ENCODE measurements at regions not wholly inside any gene's neighbourhood (a gene's known extent, or its start where the extent isn't known, plus 50 kb on each side); places are given as distances from the start of the nearest gene placed in this dataset.
"Not testable (repeated sequence)": the region's sequence is repeated elsewhere in the genome, so short reads cannot be mapped to it uniquely, and the experiment has no call there.

DNA sequence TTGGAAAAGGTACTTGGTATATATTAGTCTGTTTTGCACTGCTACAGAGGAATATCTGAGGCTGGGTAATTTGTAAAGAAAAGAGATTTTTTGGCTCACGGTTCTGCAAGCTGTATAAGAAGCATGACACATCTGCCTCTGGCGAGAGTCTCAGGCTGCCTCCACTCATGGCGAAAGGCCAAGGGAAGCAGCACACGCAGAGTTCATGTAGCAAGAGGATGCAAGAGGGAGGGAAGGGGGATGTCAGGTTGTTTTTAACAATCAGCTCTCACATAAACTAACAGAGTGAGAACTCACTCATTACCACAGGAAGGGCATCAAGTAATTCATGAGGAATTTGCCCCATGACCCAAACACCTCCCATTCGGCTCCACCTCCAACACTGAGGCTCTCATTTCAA, 484.8 kb upstream of the DPP6 start:
- FAIRE-seq (no peak), DNase-seq (ENCODE audit: insufficient read length, low spot score) (no peak)

DNA sequence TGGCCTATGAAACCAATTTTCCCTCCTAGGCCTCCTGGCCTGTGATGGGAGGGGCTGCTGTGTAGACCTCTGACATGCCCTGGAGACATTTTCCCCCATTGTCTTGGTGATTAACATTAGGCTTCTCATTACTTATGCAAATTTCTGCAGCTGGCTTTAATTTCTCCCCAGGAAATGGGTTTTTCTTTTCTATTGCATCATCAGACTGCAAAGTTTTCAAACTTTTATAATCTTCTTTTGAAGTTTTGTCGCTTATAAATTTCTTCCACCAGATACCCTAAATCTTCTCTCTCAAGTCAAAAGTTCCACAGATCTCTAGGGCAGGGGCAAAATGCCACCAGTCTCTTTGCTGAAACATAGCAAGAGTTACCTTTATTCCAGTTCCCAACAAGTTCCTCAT, 482.7 kb upstream of the DPP6 start:
- not testable (repeated sequence) for DNase-seq (ENCODE audit: insufficient read length, low spot score); FAIRE-seq

DNA sequence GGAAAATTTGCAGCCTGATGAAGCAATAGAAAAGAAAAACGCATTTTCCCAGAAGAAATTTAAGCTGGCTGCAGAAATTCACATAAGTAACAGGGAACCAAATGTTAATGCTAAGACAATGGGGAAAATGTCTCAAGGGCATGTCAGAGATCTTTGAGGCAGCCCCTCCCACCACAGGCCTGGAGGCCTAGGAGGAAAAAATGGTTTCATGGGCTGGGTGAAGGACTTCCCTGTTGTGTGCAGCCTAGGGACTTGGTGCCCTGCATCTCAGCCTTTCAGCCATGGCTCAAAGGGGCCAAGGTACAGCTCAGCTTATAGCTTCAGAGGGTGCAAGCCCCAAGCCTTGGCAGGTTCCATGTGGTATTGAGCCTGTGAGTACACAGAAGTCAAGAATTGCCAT, 476.1 kb upstream of the DPP6 start:
- no peak for DNase-seq (ENCODE audit: insufficient read length, low spot score)

DNA sequence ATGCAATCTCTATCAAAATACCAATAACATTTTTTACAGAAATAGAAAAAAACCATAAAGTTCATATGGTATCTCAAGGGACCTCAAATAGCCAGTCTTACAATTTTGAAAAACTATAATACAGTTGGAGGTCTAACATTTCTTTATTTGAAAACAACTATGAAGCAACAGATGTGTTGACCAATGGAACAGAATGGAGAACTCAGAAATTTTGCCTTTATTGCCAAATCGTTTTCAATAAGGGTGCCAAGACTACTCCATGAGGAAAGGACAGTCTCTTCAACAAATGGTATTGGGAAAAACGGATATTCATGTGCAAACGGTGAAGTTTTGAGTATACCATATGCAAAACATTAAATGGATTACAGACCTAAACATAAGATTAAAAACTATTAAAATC, 470.8 kb upstream of the DPP6 start:
- DNase-seq (ENCODE audit: insufficient read length, low spot score) (no peak), FAIRE-seq (no peak)

More for the DNA sequence above, 476.1 kb upstream of the DPP6 start:
- FAIRE-seq = no peak

DNA sequence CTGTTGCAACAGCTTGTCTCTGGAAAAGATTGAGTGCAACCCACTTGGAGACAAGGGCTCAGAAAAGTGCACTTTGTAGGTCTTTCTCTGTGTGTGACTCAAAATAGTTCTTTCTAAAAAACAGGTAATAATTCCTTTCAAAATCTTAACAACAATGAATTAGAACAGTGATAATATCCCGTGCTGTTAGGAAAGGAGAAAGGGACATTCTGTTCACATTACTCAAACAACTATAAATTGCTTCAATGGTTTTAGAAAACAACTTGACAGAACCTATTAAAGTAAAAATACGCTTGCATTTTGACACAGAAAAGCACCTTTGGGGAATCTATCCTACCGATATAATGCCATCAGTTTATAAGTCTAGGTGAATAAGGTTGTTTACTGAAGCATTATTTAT, 468.1 kb upstream of the DPP6 start:
- DNase-seq (ENCODE audit: insufficient read length, low spot score) = no peak
- FAIRE-seq = no peak

DNA sequence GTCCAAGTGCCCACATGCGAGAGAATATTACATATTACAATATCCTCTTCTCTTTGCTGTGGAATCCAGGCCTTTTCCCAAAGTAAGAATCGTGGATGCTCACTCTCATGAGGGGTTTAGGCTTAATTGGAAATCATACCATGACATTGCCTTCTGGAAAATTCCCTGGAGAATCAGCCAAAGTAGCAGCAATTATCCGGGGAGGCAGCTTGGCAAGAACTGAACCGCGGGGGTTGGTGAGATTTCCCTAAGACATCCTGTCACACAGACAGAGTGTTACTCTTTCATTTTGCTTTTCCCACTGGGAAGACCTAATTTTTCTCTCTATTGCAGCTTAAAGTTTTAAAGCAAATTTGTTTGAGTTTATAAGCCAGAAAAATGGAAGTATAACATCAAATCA, 463.6 kb upstream of the DPP6 start:
- no peak for FAIRE-seq

DNA sequence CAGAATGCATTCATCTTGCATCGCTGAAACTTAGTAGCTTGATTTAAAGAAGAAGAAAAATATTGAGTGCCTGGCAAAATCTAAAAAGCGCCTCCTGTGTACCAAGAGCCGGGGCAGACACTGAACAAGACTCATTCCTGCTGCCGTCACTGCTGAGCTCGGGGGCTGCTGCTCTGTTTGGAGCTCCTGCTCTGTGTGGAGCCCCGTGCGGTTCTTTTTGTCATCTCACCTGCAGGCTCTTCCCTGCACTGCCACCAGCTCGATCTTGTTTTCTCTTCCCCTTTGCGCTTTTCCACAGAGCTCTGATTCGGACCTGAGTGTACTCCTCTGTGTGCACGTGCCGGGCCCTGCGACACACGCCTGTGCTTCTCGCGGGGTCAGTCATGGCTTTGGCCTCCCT, 462.1 kb upstream of the DPP6 start:
- DNase-seq (ENCODE audit: insufficient read length, low spot score) (no peak), FAIRE-seq (no peak)

More for the DNA sequence above, 463.6 kb upstream of the DPP6 start:
- DNase-seq (ENCODE audit: insufficient read length, low spot score) = no peak

DNA sequence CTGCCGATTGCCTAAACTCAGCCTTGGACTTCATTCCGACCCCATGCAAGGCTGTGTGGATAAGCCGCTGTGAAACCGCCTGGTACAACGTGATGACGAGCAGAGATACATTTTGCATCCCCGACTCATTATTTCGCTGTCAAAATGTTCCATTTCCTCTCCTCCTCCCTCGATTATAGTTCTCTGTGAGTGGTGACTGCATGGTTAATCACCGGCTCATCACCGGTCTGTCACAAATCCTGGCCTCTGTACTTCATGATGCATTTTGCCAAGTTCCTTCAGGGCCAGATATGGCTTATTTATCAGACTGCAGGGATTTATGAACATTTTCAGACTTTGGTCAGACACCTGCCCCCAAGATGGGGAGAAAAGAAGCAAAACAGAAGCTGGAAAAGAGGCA, 461.6 kb upstream of the DPP6 start:
- no peak for DNase-seq (ENCODE audit: insufficient read length, low spot score)
- no peak for FAIRE-seq

DNA sequence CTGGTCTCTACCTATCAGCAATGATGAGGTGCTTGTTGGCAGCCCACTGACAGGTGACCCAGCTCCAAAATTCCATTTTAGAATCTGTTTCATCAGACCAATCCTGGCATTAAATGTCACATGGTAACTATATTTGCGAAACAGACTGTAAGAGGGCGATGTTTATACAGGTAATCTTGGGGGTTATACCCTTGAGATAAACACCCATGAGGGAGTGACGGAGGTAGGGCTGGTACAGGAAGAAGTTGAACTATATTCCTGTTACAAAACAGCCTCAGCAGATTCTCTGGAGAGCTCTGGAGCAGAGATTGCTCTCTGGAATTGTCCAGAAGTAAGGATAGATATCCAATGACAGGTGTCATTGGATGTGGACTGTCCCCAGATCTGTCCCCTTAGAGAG, 444.8 kb upstream of the DPP6 start:
- FAIRE-seq = no peak
- DNase-seq (ENCODE audit: insufficient read length, low spot score) = no peak

DNA sequence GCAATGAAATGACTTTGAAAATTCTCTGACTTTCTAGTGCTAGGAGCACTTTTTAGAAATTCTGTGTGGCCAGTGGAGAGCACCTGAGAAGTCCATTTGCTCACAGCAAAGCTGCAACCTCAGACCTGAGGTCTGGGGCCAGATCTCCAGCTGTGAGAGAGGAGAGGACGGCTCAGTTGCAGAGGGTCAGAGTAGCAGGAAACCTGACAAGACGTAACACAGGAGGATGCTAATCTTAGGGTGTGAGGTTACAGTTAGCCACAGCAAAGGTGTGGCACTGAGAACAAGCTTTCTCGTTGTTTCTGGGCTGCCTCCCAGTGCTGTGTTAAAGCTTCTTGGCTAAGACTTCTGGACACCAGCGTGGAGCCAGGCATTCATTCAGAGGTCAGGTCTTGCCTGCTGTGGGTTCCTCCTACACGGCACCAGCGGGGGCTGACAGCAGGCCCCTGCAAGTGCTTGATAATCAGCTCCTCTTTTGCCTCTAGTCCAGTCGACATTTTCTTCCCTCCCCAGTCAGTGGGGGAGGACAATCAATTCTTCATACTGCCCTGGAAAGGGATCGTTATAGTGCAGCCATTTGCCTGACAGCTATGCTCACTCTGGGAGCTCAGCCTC, 435.4 kb upstream of the DPP6 start:
- FAIRE-seq = no peak
- no peak for DNase-seq (ENCODE audit: insufficient read length, low spot score)

DNA sequence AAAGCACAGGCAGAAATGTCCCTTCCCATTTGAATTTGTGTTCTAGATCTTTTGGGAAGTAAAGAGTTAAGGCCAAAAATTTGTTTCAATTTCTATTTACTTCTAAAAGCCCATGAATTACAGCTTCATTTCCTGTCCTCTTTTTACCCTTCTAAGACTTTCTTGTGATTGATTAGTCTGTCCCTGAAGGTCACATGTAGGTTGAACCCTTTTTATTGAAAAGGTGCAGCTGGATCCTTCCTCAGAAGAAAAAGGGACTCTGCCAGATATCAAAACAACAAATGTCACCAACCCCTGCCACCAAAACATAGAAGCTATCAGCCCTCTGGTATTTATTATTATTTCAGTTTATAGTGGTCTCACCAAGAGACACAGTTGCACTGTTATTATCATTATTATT, 424.9 kb upstream of the DPP6 start:
- DNase-seq (ENCODE audit: insufficient read length, low spot score) (no peak), FAIRE-seq (no peak)

DNA sequence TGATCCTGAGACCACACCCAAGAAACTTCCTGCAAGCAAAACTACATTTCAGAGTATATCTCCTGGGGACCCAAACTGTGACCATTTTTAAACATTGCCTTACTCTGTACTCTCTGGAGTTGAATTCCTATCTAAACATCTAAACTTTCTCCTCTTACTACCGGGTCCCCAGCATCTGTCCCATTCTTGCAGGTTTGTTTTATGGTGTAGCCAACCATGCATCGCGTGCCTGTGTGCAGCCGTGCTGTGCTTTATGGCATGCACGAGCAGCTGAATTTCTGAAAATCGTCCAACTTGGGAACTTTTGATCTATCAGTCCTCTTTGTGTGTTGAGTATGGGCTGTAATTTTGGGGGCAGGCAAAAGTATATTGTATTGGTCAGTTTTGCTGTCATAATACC, 423.8 kb upstream of the DPP6 start:
- FAIRE-seq (no peak), DNase-seq (ENCODE audit: insufficient read length, low spot score) (no peak)

DNA sequence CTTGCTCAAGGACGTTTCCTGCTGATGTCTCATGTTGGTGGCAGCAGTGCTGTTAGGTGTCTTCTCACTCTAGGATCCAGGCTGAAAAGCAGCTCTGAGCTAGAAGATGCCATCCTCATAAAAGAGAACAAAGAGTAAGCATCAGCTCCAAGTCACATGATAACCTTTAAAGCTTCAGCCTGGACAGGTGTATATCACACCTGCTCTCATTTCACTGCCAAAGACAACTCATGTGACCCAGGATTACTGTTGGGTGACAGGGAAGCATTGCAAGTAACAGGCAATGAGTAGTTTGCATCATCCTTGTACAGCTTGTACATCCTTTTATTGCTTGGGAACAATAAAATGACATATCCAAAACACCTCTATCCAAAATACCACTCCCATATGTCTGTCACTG, 423.4 kb upstream of the DPP6 start:
- FAIRE-seq = no peak
- DNase-seq (ENCODE audit: insufficient read length, low spot score) = no peak

DNA sequence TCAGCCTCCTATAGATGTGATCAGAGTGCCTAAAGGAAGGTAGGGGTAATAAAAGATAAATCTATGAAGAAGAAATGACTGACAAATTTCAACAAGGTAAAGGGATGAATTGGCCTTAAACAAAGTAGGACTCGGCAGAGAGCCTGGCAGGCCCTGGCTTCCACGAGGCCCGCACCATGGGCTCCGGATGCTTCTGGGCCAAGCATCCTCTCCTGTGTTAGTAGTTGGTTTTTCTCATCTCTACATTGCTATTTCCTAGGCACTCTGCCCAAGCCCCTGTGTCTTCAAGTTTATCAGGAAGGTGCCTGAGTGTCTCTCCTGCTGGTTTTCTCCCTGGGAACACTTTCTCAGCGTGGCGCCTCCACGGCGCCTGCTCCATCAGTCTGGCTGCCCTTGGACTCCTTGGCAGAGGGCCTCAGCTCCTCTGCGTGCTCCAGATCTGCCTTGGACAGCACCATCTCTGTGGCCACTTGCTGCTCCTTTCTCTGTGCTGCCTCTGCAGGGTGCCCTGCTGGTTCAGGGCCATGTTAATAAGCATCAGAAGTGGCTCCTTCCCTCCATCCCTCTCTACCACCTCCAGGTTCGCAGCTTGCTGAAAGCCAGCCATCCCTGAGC, 413.3 kb upstream of the DPP6 start:
- DNase-seq (ENCODE audit: insufficient read length, low spot score) = no peak
- FAIRE-seq = no peak

DNA sequence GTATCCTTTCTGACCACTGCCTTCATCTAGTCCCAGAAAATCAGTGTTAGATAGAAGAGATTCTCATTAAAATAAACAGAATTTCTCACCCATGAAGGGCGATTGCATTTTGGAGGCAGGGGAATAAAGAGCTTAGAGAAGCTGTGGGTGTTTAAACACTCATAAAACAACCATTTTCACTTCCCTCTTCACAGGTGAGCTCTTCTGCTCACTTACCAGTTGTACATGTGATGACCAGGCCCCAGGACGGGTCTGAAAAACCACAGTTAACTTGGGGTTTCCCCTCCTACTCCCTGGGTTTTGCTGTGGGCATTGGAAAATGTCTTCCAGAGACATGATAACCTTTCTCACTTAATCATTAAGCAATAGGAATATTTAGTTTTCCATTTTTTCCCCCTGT, 411.6 kb upstream of the DPP6 start:
- no peak for FAIRE-seq
- no peak for DNase-seq (ENCODE audit: insufficient read length, low spot score)

DNA sequence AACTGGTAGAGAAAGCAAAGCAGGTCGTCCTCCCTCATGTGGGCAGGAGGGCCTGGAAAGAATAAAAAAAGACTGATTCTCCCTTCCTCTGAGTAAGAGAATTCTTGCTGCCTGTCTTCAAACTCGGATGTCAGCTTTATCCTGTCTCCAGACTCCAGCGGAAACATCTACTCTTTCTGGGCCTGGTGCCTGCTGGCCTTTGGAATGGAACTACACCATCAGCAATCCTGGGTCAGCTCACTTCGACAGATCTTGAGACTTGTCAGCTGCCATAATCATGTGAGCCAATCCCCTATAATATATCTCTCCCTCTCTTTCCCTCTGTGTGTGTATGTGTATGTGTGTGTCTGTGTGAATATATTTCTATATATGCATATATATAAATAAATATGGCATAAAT, 411.0 kb upstream of the DPP6 start:
- FAIRE-seq (no peak), DNase-seq (ENCODE audit: insufficient read length, low spot score) (no peak)

DNA sequence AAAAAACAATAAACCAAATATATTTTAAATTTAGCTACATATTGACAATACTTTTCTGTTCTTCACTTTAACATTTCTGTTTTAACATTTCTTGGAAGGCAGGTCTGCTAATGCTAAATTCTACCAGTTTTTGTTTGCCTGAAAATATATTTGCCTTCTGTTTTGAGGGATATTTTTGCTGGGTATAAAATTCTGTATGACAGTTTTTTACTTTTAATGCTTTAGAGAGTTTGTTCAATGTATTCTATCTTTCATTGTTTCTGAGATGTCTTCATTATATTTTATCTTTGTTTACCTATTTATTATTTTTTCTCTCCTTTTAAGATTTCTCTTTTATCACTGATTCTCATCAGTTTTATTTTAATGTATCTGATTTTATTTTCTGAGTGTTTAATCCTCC, 409.2 kb upstream of the DPP6 start:
- FAIRE-seq (no peak), DNase-seq (ENCODE audit: insufficient read length, low spot score) (no peak)

DNA sequence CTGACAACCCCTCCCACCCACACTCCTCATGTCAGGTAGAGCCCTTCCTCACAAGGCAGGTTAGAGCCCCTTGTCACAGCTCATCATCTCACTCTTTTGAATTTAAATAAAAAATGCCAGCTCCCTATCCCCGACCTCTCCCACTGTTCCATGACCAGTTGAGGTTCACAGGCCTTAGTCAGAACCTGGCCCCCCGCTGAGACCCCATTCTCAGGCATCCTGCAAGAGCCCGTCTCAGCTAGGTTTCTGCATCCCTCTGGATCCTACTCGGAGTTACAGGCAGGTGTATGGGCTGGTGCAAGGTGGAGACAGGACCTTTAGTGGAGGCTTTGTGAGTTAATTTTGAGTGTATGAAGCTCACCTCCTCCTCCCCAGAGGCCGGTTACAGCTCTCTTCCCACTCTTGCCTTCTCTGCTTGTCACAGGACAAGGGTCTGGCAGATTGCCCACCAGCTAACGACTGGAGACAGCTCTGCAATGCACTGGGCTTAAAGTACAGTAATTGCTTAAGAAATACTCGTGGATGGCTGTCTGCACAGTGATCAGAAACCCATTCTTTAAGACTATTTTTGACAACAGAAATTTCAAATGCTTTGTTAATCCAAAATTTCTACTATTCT, 394.9 kb upstream of the DPP6 start:
- FAIRE-seq (no peak), DNase-seq (ENCODE audit: insufficient read length, low spot score) (no peak)

DNA sequence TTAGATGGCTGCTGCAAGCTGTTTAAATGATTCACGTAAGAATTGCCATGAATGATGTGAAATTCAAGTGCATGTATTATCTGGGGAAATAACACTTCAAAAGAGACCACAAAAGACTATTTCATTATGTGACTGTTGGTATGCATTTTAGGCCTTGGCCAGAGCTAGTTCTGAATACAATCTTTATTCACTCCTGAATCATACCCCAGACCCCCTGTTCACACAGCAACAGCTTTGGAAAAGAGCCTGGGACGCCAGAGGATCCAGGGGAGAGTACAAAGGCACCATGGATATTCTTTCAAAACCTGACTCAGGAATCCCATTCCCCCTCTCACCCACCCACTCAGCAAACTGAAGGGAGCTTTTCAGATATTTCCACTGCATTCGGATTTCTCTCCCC, 377.1 kb upstream of the DPP6 start:
- no peak for DNase-seq (ENCODE audit: insufficient read length, low spot score)
- no peak for FAIRE-seq

DNA sequence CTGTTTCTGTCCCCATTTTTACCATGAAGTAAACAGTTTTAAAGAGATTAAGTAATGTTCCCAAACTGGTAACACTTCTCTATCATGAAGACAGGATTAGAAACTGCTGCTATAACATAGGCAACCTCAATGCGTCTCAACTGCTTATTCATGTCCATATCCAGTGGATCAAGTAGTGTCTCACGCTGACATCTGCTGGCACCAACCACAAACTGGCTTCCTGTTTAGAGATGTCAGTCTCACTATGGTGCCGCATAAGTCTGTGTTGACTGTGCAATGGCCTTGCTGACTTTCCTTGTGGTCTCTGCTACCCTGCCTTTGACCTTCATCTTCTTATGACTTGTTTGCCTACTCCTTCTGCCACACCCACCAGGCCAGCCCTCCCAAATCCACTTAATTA, 369.6 kb upstream of the DPP6 start:
- DNase-seq (ENCODE audit: insufficient read length, low spot score) (no peak), FAIRE-seq (no peak)

DNA sequence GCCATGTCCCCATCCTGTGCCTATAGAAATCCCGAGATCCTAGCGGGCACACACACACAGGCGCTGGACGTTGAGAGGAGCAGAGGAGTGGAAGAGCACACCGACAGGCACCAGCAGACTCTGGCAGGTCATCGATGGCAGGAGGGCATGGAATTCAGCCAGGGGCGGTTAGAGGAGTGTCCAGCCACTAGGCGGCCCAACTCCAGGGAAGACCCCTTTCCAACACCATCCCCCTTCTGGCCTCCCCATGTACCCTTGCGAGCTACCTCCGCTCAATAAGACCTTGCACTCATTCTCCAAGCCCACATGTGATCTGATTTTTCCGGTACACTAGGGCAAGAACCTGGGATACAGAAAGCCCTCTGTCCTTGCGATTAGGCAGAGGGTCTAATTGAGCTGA, 356.0 kb upstream of the DPP6 start:
- FAIRE-seq (no peak), DNase-seq (ENCODE audit: insufficient read length, low spot score) (no peak)

DNA sequence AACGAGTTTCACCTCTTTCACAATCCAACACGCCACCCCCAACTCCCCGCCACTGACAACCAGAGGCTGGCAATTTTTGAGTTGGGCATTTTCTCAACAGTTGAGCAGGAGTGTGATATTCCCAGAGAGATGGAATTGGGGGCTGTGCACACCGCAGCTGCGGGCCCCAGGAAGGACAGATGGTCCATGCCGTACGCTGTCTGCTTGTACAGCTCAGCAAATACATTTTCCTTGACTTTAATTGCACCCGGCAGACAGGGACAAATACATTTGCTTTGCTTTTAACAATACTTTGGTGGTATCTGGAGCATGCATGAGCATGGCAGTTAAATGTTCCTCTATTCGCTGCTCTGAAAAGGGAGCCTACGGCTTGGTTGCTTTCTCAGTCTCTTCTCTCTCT, 354.2 kb upstream of the DPP6 start:
- DNase-seq (ENCODE audit: insufficient read length, low spot score) (no peak), FAIRE-seq (no peak)

DNA sequence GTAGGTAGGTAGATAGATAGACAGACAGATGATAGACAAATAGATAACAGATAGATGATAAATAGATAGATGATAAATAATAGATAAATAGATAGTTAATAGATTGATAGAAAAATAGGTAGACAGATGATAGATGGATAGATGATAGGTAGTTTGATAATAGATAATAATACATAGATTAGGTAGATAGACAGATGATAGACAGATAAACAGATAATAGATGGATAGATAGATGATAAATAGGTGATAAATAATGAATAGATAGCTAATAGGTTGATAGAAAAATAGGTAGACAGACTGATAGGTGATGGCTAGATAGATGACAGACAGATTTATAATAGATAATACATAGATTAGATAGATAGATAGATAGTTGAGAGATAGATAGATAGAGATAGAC, 350.5 kb upstream of the DPP6 start:
- FAIRE-seq (no peak), DNase-seq (ENCODE audit: insufficient read length, low spot score) (no peak)

All from GM19239 (cell line).